Thyroid gland (tissue), 4 donors: ENCODE measurements at regions not wholly inside any gene's neighbourhood (a gene's known extent, or its start where the extent isn't known, plus 50 kb on each side); places are given as distances from the start of the nearest gene placed in this dataset.

ENCODE experiments used
- POLR2A ChIP-seq, 2 donors: fragments of 450-650 bp; IDR thresholded peaks; one replicate each; pipeline ENCODE4 v1.6.1; 2017; ENCODE audit warnings: antibody characterized with exemption in 2 of 2, mild to moderate bottlenecking in 2 of 2, moderate library complexity in 1 of 2
- TF ChIP-seq, protein P1 (sequence below), 6 experiments: fragments of 200-600 bp in 3 of 6; fragments of 450-650 bp in 3 of 6; sonication (generic) in 3 of 6; IDR thresholded peaks; one replicate each; pipeline ENCODE4 v1.5.1; 2016 to 2019; ENCODE audit warnings: antibody characterized with exemption in 6 of 6, mild to moderate bottlenecking in 2 of 6, inconsistent platforms in 1 of 6, moderate library complexity in 1 of 6

DNA sequence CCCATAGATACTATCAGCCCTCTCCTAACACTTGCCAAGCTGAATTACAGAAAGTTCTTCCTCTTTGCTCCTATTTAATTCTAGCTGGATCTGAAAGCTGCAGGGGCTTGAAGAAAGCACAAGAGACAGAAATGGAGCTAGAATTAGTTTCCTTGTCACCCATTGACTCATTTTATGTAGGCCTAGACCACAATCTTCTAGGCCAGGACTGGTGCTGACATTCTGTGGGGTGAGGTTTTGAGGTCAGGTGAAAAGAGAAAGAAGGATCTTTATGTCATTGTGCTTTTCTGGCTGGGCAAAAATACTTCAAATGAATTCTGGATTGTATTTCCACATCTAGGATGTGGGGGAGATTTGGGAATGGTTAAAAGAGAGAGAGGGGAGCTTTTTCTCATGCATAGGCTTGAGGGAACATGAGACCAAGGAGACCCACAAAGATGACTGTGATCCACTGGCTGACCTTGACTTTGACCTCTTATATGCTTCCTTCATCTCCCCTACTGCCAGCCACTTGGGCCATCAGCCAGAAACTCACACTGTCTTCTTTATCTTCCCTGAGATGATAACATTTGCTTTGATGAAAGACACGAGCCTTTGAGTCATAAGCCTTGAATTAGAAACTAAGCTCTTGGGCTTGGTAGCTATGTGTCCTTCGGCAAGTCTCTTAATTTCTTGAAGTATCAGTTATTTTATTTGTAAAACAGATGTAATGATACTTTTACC is 274.9 kb upstream of the CADM1 start:
- TF ChIP-seq, protein P1, sequence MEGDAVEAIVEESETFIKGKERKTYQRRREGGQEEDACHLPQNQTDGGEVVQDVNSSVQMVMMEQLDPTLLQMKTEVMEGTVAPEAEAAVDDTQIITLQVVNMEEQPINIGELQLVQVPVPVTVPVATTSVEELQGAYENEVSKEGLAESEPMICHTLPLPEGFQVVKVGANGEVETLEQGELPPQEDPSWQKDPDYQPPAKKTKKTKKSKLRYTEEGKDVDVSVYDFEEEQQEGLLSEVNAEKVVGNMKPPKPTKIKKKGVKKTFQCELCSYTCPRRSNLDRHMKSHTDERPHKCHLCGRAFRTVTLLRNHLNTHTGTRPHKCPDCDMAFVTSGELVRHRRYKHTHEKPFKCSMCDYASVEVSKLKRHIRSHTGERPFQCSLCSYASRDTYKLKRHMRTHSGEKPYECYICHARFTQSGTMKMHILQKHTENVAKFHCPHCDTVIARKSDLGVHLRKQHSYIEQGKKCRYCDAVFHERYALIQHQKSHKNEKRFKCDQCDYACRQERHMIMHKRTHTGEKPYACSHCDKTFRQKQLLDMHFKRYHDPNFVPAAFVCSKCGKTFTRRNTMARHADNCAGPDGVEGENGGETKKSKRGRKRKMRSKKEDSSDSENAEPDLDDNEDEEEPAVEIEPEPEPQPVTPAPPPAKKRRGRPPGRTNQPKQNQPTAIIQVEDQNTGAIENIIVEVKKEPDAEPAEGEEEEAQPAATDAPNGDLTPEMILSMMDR (IDR thresholded peaks at IDR 0.05): no peak
- TF ChIP-seq POLR2A (IDR thresholded peaks at IDR 0.05): no peak
